ENCODE measurements at regions not wholly inside any gene's neighbourhood (a gene's known extent, or its start where the extent isn't known, plus 50 kb on each side); places are given as distances from the start of the nearest gene placed in this dataset.
"Not testable (repeated sequence)": the region's sequence is repeated elsewhere in the genome, so short reads cannot be mapped to it uniquely, and the experiment has no call there.

DNA sequence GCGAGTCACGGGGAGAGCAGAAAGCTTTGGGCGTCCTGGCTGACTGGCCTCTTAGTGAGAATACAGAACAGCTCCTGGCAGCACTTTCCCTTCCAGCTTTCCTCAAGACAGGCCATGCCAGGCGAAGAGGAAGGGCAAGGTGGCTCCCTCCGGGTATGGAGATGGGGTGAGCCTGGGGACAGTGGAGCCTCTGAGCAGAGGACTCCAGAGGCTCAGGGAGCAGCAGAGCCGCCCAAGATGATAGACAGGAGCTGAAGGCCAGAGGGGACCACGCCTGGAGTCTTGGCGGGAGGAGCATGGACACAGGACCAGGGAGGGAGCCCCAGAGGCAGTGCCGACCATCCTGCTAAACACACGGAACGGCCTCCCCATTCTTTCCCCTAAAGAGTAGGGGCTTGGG lies 229.1 kb downstream of the TM9SF2 start:
- no peak overlapping the region for H3K4me3 ChIP-seq (ENCODE audit: low read depth, low read length)
- no TSS peak for BruUV-seq (replicated peaks)
- no peaks in the 10 kb centered on the region for H3K9me3 ChIP-seq
- intact Hi-C loops (cut with micrococcal nuclease; ENCODE audit: unreplicated experiment) = no loop called here
- Mint-ChIP-seq H3K27me3 (ENCODE audit: insufficient read depth, unreplicated experiment) (peaks cover 11% of the 10 kb centered on the region), H3K36me3 (ENCODE audit: insufficient read depth, unreplicated experiment) (no peaks in the 10 kb centered on the region), H3K27ac (ENCODE audit: unreplicated experiment) (no peak overlapping the region), H3K4me3 (ENCODE audit: unreplicated experiment) (no peak overlapping the region), H3K9me3 (ENCODE audit: unreplicated experiment) (no peaks in the 10 kb centered on the region), H3K4me1 (ENCODE audit: low read depth, unreplicated experiment) (no peaks in the 10 kb centered on the region)
- no peaks in the 10 kb centered on the region for H3K27me3 ChIP-seq (replicated peaks; ENCODE audit: control insufficient read depth, insufficient read depth, low read length)
- no peaks in the 10 kb centered on the region for H3K4me1 ChIP-seq
- POLR2A ChIA-PET = no interaction called here
- no peaks in the 10 kb centered on the region for H3K36me3 ChIP-seq (ENCODE audit: control insufficient read depth, insufficient read depth, low read length)
- no peak for DNase-seq
- CTCF ChIA-PET = no interaction called here
- TF ChIP-seq, protein P1, sequence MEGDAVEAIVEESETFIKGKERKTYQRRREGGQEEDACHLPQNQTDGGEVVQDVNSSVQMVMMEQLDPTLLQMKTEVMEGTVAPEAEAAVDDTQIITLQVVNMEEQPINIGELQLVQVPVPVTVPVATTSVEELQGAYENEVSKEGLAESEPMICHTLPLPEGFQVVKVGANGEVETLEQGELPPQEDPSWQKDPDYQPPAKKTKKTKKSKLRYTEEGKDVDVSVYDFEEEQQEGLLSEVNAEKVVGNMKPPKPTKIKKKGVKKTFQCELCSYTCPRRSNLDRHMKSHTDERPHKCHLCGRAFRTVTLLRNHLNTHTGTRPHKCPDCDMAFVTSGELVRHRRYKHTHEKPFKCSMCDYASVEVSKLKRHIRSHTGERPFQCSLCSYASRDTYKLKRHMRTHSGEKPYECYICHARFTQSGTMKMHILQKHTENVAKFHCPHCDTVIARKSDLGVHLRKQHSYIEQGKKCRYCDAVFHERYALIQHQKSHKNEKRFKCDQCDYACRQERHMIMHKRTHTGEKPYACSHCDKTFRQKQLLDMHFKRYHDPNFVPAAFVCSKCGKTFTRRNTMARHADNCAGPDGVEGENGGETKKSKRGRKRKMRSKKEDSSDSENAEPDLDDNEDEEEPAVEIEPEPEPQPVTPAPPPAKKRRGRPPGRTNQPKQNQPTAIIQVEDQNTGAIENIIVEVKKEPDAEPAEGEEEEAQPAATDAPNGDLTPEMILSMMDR (IDR thresholded peaks at IDR 0.05; ENCODE audit: insufficient read depth in 1 of 2, low read depth in 1 of 2, low read length in 1 of 2, severe bottlenecking in 1 of 2, unreplicated experiment in 1 of 2) = no peak

GRCh38 chr13:99729745-99730144 lies 228.5 kb downstream of the TM9SF2 start:
- no peak for DNase-seq
- no peaks in the 10 kb centered on the region for H3K9me3 ChIP-seq
- TF ChIP-seq, protein P1 (IDR thresholded peaks at IDR 0.05; ENCODE audit: insufficient read depth in 1 of 2, low read depth in 1 of 2, low read length in 1 of 2, severe bottlenecking in 1 of 2, unreplicated experiment in 1 of 2) = no peak
- no TSS peak for BruUV-seq (replicated peaks)
- Mint-ChIP-seq H3K4me1 (ENCODE audit: low read depth, unreplicated experiment) (no peaks in the 10 kb centered on the region), H3K9me3 (ENCODE audit: unreplicated experiment) (no peaks in the 10 kb centered on the region), H3K36me3 (ENCODE audit: insufficient read depth, unreplicated experiment) (no peaks in the 10 kb centered on the region), H3K4me3 (ENCODE audit: unreplicated experiment) (no peak overlapping the region), H3K27ac (ENCODE audit: unreplicated experiment) (no peak overlapping the region), H3K27me3 (ENCODE audit: insufficient read depth, unreplicated experiment) (peaks cover 11% of the 10 kb centered on the region)
- ChIA-PET CTCF (no interaction called here), POLR2A (no interaction called here)
- no peaks in the 10 kb centered on the region for H3K36me3 ChIP-seq (ENCODE audit: control insufficient read depth, insufficient read depth, low read length)
- no peaks in the 10 kb centered on the region for H3K4me1 ChIP-seq
- intact Hi-C loops (cut with micrococcal nuclease; ENCODE audit: unreplicated experiment) = no loop called here
- H3K4me3 ChIP-seq (ENCODE audit: low read depth, low read length) = no peak overlapping the region
- no peaks in the 10 kb centered on the region for H3K27me3 ChIP-seq (replicated peaks; ENCODE audit: control insufficient read depth, insufficient read depth, low read length)

DNA sequence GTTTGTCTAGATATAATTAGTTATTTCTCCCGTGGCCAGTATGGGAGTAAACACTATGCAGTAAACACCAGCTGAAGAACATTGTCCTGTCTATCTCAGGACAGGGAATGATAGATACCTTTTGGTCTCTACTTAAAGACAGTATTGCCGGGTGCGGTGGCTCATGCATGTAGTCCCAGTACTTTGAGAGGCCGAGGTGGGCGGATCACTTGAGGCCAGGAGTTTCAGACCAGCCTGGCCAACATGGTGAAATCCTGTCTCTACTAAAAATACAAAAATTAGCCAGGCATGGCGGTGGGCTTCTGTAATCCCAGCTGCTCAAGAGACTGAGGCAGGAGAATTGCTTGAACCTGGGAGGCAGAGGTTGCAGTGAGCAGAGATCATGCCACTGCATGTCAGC lies 226.4 kb downstream of the TM9SF2 start:
- H3K27ac Mint-ChIP-seq (ENCODE audit: unreplicated experiment); BruUV-seq (replicated peaks); intact Hi-C loops (cut with micrococcal nuclease; ENCODE audit: unreplicated experiment): not testable (repeated sequence)

DNA sequence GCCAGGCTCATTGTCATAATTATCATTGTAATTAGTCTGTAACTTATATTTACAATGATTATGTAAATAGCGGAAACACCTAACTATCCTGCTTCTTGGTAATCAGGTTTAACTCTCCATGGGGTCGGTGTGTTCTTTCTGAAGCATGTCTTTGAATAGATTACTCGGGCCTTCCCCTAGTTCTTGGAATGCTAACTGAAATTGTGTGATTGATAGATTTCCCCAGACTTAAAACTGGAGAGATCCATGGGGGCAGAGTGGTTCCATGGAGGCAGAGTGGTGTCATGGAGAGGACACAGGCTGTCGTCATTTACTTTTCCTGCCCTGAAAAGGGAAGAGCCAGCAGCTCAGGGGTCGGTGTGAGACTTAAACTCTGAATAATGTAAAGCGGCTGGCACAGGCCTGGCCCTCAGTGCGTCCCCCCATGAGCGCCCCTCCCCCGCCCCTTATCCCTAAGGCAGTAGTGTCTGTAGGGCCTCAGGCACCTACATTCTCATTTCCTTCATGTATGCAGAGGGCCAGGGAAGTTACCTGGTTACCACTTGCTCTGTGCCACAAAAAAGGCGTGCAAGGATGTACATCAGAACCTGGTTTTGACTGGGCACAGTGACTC lies 225.1 kb downstream of the TM9SF2 start:
- intact Hi-C loops (cut with micrococcal nuclease; ENCODE audit: unreplicated experiment) = no loop called here
- peaks cover 4% of the 10 kb centered on the region for H3K27me3 Mint-ChIP-seq (ENCODE audit: insufficient read depth, unreplicated experiment)
- H3K9me3 Mint-ChIP-seq (ENCODE audit: unreplicated experiment) = no peaks in the 10 kb centered on the region
- POLR2A ChIA-PET = no interaction called here
- no peaks in the 10 kb centered on the region for H3K4me1 Mint-ChIP-seq (ENCODE audit: low read depth, unreplicated experiment)
- CTCF ChIA-PET = no interaction called here
- Histone ChIP-seq H3K4me3 (ENCODE audit: low read depth, low read length) (no peak overlapping the region), H3K4me1 (no peaks in the 10 kb centered on the region), H3K9me3 (no peaks in the 10 kb centered on the region), H3K36me3 (ENCODE audit: control insufficient read depth, insufficient read depth, low read length) (no peaks in the 10 kb centered on the region), H3K27me3 (replicated peaks; ENCODE audit: control insufficient read depth, insufficient read depth, low read length) (no peaks in the 10 kb centered on the region)
- TF ChIP-seq, protein P1 (IDR thresholded peaks at IDR 0.05; ENCODE audit: insufficient read depth in 1 of 2, low read depth in 1 of 2, low read length in 1 of 2, severe bottlenecking in 1 of 2, unreplicated experiment in 1 of 2) = no peak
- no peak overlapping the region for H3K27ac Mint-ChIP-seq (ENCODE audit: unreplicated experiment)
- no peak for DNase-seq
- H3K4me3 Mint-ChIP-seq (ENCODE audit: unreplicated experiment) = no peak overlapping the region
- H3K36me3 Mint-ChIP-seq (ENCODE audit: insufficient read depth, unreplicated experiment) = no peaks in the 10 kb centered on the region
- no TSS peak for BruUV-seq (replicated peaks)

More for the DNA sequence above, 226.4 kb downstream of the TM9SF2 start:
- H3K4me1 Mint-ChIP-seq (ENCODE audit: low read depth, unreplicated experiment); H3K36me3 Mint-ChIP-seq (ENCODE audit: insufficient read depth, unreplicated experiment); H3K4me3 Mint-ChIP-seq (ENCODE audit: unreplicated experiment); H3K36me3 ChIP-seq (ENCODE audit: control insufficient read depth, insufficient read depth, low read length); DNase-seq; CTCF ChIA-PET; H3K27me3 ChIP-seq (replicated peaks; ENCODE audit: control insufficient read depth, insufficient read depth, low read length); H3K4me1 ChIP-seq; H3K27me3 Mint-ChIP-seq (ENCODE audit: insufficient read depth, unreplicated experiment); H3K9me3 Mint-ChIP-seq (ENCODE audit: unreplicated experiment); POLR2A ChIA-PET; H3K4me3 ChIP-seq (ENCODE audit: low read depth, low read length); H3K9me3 ChIP-seq: not testable (repeated sequence)
